GM12878 (cell line): ENCODE measurements at regions not wholly inside any gene's neighbourhood (a gene's known extent, or its start where the extent isn't known, plus 50 kb on each side); places are given as distances from the start of the nearest gene placed in this dataset.
"Not testable (repeated sequence)": the region's sequence is repeated elsewhere in the genome, so short reads cannot be mapped to it uniquely, and the experiment has no call there.

Experiments
- CREB1 ChIP-seq: IDR thresholded peaks from 2 replicates; pipeline ENCODE4 v1.6.1; 2012; ENCODE audit warnings: low read depth, mild to moderate bottlenecking, inconsistent platforms
- CTCF ChIP-seq, 3 experiments: IDR thresholded peaks in 2 of 3; conservative IDR thresholded peaks in 1 of 3; 2 replicates each; pipeline ENCODE4 v1.5.1; 2011; ENCODE audit warnings: low read depth in 3 of 3, low read length in 3 of 3, mild to moderate bottlenecking in 3 of 3, control low read depth in 2 of 3, moderate library complexity in 2 of 3, inconsistent platforms in 1 of 3, mixed read lengths in 1 of 3; ENCODE audit not compliant: control insufficient read depth in 2 of 3, insufficient read depth in 1 of 3; ENCODE audit errors: extremely low read depth in 1 of 3
- EED ChIP-seq: sonication (generic); IDR thresholded peaks from 2 replicates; pipeline ENCODE4 v1.6.1; 2016; ENCODE audit warnings: antibody characterized with exemption, low read depth
- EP300 ChIP-seq, 2 experiments: fragments of 150-350 bp in 1 of 2; IDR thresholded peaks; 2 replicates each; pipeline ENCODE4 v1.6.1; 2011 to 2012; ENCODE audit warnings: low read depth in 2 of 2, low read length in 2 of 2, borderline replicate concordance in 1 of 2, improper control_type of control experiment in 1 of 2, inconsistent platforms in 1 of 2; ENCODE audit not compliant: control insufficient read depth in 1 of 2
- EZH2 ChIP-seq: IDR thresholded peaks from 2 replicates; pipeline ENCODE4 v1.6.1; 2012; ENCODE audit warnings: low read depth, mild to moderate bottlenecking, control low read depth, inconsistent platforms, low read length, borderline replicate concordance; ENCODE audit not compliant: control insufficient read depth
- POLR2A ChIP-seq: IDR thresholded peaks from 2 replicates; pipeline ENCODE4 v1.6.1; 2011; ENCODE audit warnings: low read depth, mild to moderate bottlenecking, low read length

- not testable (repeated sequence) for TF ChIP-seq EP300 (IDR thresholded peaks at IDR 0.05; ENCODE audit: borderline replicate concordance in 1 of 2, control insufficient read depth in 1 of 2, low read depth in 2 of 2, low read length in 2 of 2); EED; EZH2; CTCF (IDR thresholded peaks at IDR 0.05 in 2 of 3, conservative IDR thresholded peaks at IDR 0.05 in 1 of 3; ENCODE audit: control insufficient read depth in 2 of 3, extremely low read depth in 1 of 3, insufficient read depth in 1 of 3, low read depth in 3 of 3, low read length in 3 of 3); POLR2A; CREB1
Observed at GRCh38 chr10:78237951-78238350, 204.3 kb downstream of the RPS24 start.
